Right ventricle myocardium inferior (tissue), 1 donor: ENCODE measurements at regions not wholly inside any gene's neighbourhood (a gene's known extent, or its start where the extent isn't known, plus 50 kb on each side); places are given as distances from the start of the nearest gene placed in this dataset.
"Not testable (repeated sequence)": the region's sequence is repeated elsewhere in the genome, so short reads cannot be mapped to it uniquely, and the experiment has no call there.

Experiments
- ATAC-seq: fragments of 200-7000 bp; cut with Tn5 transposase; one replicate; pipeline ENCODE4 v1.9.1; 2020; ENCODE audit warnings: mild to moderate bottlenecking, moderate library complexity
- DNase-seq: peaks from one replicate; pipeline ENCODE4 v3.0.0; 2021; ENCODE audit errors: missing footprints
- intact Hi-C: fragments of 100-400 bp; cut with DNase I; formaldehyde crosslinking; loops from one replicate; pipeline ENCODE4 v1.11.0; 2022
- donor health status: DM: no; HTN: yes; CAD: no; lungs with severe emphysema.

- ATAC-seq, DNase-seq, intact Hi-C loops: not testable (repeated sequence)
Measured at GRCh38 chr3:10109-10996, 186.2 kb upstream of the CHL1 start.

- ATAC-seq = no peak
- DNase-seq = peak; percentile 53
- intact Hi-C loops = no loop called here
Measured at GRCh38 chr3:11734-12133, 184.8 kb upstream of the CHL1 start.

- intact Hi-C loops = no loop called here
- DNase-seq (no peak), ATAC-seq (no peak)
Measured at GRCh38 chr3:14652-15051, 181.9 kb upstream of the CHL1 start.

GRCh38 chr3:16366-16765, 180.2 kb upstream of the CHL1 start:
- ATAC-seq (no peak), DNase-seq (no peak)
- intact Hi-C loops = no loop called here

- DNase-seq (no peak), ATAC-seq (no peak)
- intact Hi-C loops = no loop called here
Measured at GRCh38 chr3:20421-20820, 176.1 kb upstream of the CHL1 start.

GRCh38 chr3:24006-24405, 172.6 kb upstream of the CHL1 start:
- intact Hi-C loops = no loop called here
- DNase-seq = no peak
- no peak for ATAC-seq

GRCh38 chr3:25056-25455, 171.5 kb upstream of the CHL1 start:
- ATAC-seq (no peak), DNase-seq (no peak)
- intact Hi-C loops = no loop called here

GRCh38 chr3:35985-36384, 160.6 kb upstream of the CHL1 start:
- intact Hi-C loops, DNase-seq, ATAC-seq: not testable (repeated sequence)

GRCh38 chr3:42871-43744, 153.5 kb upstream of the CHL1 start:
- ATAC-seq, intact Hi-C loops, DNase-seq: not testable (repeated sequence)

GRCh38 chr3:44028-44676, 152.4 kb upstream of the CHL1 start:
- ATAC-seq (no peak), DNase-seq (no peak)
- intact Hi-C loops = no loop called here

- intact Hi-C loops, ATAC-seq, DNase-seq: not testable (repeated sequence)
Measured at GRCh38 chr3:44941-45340, 151.6 kb upstream of the CHL1 start.

GRCh38 chr3:46576-46975, 150.0 kb upstream of the CHL1 start:
- intact Hi-C loops = no loop called here
- ATAC-seq (no peak), DNase-seq (no peak)

GRCh38 chr3:53441-53840, 143.1 kb upstream of the CHL1 start:
- ATAC-seq, intact Hi-C loops, DNase-seq: not testable (repeated sequence)

GRCh38 chr3:54240-54639, 142.3 kb upstream of the CHL1 start:
- intact Hi-C loops = no loop called here

GRCh38 chr3:56672-57071, 139.9 kb upstream of the CHL1 start:
- intact Hi-C loops = no loop called here
- DNase-seq (no peak), ATAC-seq (peak; percentile 50)

More at GRCh38 chr3:54240-54639, 142.3 kb upstream of the CHL1 start:
- DNase-seq (no peak), ATAC-seq (no peak)

- intact Hi-C loops = no loop called here
- no peak for ATAC-seq
- no peak for DNase-seq
Measured at GRCh38 chr3:59854-60253, 136.7 kb upstream of the CHL1 start.

- no peak for ATAC-seq
- no peak for DNase-seq
- intact Hi-C loops = no loop called here
Measured at GRCh38 chr3:63095-63765, 133.3 kb upstream of the CHL1 start.

GRCh38 chr3:69690-70089, 126.9 kb upstream of the CHL1 start:
- DNase-seq (no peak), ATAC-seq (peak; percentile 66)
- intact Hi-C loops = no loop called here

GRCh38 chr3:72776-73175, 123.8 kb upstream of the CHL1 start:
- peak; percentile 59 for ATAC-seq
- intact Hi-C loops = no loop called here
- no peak for DNase-seq
